Dedifferentiated amniotic fluid mesenchymal stem cell (primary cell): ENCODE measurements at regions not wholly inside any gene's neighbourhood (a gene's known extent, or its start where the extent isn't known, plus 50 kb on each side); places are given as distances from the start of the nearest gene placed in this dataset.

Experiments used
- DNase-seq: peaks from one replicate; pipeline ENCODE4 v3.0.0-alpha.2; 2016; ENCODE audit errors: extremely low spot score

DNA sequence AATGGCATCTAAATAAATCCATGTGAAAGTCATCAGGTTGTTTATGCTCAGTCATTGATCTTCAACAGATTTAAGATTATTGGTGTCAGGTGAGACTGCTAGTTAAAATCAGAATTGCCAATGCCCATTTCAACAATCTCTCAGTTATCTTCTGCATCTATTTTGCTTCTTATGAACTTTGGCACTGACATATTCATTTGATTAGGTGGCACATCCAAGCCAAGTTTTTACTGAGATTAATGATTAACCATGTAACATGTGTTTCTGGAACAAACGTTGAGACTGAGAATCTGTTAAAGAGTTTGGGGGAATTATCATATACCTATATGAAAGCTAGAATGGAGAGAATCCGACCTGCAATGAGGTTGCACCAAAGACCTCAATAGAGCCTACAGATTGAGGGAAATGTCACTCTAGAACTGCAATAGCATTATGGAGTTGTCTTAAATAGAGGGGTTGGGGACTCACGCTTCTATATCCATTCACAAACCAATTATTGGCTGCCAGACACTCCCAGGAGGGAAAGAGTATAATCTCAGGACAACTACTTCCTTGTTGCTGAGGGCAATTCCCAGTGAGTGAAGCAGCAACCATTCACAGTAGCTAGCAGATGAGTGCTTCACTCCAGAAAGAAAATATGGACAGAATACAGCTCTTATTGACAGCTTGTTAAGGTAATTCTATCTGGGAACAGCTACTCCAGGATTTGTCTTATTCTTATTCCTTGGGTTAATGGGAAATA lies 891.3 kb downstream of the SQOR start:
- DNase-seq, result no peak

DNA sequence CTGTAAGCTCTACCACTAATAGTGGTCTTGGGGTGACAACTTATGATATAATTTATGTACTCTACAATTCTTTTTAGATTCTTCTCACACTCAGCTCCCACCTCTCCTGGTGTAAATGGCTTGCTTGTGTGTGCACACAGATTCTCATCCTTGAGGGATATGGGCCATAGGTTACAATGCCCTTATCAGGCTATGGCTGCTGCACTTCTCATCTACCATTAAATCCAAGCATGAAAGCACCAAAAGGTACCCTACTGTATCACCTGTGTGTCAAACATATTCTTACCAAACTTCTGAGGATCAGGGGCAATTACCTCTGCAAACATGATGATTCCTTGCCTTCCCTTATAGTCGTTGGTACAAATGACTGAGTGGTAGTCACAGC lies 891.9 kb downstream of the SQOR start:
- DNase-seq, result no peak

DNA sequence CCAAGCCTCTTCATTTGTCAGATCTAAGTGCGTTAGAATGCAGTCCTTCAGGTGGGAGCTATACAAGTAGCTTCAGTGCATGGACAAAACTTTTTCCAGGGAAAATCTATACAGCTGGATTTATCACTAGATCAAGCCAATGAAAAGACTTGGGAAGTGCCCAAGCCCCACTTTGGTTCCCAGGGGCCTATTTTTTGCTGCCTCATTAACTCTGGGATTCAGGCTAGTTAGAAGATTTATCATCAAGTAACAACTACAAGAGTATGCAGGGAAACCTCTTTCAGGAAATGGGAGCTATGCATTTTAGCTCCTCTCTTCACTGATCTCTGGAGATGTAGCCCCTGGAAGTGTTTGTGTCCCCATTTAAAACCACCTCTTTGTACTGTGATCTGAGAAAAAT lies 908.8 kb downstream of the SQOR start:
- DNase-seq, result no peak

DNA sequence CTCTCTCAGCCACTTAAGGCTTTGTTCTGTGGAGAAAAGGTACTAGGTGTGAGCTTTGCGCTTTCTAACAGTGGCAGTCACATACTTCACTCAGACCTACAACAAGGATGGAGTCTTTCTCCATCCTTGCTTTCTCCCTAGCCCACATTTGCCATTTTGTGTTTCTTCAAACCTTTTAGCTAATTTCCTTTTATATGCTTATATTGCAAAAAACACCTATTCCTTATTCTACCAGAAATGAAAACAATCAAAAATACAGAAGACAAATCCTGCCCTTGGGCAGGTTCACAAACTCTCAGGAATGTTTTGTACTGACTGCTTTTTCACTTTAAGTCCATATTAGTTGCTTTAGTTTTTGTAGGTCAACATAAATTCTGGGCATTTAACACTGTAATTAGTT lies 914.2 kb downstream of the SQOR start:
- DNase-seq, result no peak

DNA sequence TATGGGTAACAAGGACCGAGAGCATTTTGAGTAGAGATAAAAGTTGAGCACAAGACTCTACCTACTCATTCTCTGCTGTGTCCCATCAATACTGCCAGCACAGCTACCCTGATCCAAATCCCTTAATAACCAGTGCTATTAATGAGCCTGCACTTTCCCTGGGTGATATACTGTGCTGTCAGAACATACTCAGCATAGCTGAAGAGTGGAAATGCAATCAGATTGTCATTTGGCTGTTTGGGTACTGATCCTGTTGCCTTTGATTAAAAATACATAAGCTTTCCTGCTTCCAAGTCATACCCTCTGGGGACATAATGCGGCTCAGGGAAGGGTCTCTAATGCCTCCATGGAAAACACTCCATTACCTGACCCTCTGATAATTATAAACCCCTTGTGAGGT lies 917.5 kb downstream of the SQOR start:
- DNase-seq, result no peak

DNA sequence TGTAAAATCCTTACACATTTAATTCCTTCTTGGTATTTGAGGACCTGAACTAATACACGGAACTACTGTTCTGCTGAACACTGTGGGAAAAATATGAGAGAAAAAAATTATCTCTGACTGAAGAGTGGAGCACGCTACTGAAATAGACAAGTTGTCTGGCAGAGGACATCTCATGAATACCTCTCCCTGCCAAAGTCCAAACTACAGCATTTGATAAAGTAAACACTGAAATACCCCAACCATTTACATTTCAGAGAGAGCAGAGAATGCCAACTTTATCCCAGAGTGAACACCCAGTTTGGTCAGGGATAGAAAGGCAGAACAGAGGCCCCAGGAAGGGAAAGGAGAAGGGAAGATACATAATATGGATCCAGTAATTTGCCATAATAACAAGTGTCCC lies 920.7 kb downstream of the SQOR start:
- no peak for DNase-seq

DNA sequence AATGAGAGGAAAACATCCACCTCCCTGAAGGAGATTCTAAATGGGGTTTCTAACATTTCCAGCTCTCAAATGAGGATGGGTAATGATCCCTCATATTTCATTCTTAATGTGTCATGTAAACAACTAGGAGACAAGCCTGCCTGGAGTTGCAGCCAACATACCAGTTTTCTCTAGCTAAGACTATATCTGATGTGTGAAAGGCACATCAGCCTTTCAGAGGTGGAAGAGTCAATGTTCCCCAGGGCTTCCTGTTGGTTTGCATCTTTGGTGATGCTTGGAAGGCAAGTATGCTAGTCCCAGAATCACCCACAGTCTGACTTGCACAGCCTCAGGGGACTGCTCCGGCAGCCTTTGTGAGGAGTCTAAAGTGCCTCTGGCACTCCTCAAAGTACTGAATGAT lies 921.2 kb downstream of the SQOR start:
- DNase-seq, result no peak

DNA sequence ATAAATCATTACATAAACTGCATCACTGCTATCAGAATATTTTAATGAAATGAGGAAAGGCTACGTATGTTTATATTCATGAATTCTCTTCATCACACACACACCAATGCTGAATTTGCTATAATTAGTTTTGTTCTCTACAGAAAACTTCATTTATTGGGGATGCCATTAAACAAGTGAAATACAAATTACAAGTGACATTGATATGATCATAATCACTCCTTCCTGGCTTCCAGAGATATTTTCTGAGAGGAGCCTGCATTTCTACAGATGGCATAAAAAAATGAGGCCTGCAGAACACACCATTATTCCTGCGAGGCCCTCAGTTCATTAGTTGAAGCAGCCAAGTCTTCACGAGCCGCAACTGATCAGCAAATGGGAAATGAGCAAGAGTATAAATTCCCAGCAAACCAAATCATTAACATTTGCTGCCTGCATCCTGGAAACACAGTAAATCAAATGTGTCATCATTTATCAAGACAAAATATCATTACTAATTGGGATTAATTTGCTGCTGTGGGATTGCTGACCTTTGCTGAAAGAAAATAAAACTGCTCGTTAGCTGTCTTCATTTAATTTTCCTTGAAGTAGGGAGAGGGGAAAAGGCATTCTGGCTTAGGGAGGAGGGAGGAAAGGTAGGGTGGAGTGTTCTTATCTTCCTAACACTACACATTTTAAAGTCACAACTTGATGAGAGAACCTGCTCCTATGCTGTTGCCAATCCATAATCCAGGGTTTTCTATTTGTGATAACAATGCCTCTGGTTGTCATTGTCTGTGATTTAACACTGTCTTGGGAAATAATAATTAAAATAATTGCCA lies 921.9 kb downstream of the SQOR start:
- no peak for DNase-seq

DNA sequence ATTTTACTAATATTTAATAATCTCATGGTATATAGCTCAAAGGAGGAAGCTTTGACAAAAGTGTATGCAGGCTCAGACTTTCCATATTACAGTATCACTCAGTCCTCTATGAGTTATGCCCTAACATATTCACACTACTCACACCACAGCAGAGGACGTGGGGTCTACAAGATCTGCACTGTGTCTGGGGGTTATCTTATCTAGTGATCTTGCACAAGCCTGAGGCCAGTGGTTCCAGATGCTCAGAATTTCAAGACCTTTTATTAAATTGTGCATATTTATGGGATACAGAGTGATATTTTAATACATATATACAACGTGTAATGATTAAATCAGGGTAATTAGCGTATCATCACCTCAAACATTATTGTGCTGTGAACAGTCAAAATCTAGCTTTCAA lies 933.1 kb downstream of the SQOR start:
- no peak for DNase-seq

DNA sequence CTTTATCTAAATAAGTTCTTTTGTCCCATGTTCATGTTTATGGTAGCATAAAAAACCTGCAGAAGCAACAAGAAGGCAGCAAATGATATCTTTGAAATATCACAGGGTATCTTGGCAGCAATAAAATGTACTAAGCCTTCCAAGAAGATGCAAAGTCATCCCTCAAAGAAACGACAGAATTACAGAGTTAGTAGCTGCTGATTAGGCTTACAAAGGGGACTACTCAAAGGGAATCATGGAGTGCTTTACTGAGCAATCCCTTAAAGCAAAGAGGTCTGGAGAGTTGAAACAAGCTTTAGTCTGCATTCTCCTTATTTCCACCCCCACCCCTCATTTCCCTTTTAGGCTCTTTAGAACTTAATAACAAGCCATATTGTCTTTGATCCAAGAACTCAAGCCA lies 935.0 kb downstream of the SQOR start:
- DNase-seq, result no peak

DNA sequence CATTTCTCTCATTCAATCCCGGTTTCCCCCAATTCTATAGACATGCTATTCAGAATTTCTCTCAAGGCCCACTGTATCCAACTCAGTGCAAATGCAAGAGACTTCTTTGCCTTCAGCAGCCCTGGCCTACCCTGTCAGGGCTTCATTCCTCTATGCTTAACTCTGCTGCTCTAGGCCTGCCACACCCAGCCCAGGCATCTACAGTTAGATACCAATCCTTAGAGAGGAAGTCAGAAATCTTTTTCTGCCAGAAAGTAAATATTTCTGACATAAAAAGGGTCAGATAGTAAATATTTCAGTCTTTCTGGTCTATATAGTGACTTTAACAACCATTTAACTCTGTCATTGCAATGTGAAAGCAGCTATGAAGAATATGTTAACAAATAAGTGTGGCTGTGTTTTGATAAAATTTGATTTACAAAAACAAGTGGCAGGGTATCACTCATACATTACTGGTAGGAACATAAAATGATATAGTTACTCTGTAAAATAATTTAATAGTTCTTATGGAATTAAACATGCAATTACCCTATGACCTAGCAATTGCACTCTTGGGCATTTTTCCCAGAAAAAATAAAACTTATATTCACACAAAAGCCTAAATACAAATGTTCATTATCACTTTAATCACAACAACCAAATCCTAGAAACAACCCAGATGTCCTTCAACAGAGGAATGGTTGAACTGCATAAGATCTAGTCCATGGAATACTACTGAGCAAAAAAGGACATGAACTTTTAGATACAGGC lies 942.0 kb downstream of the SQOR start:
- peak; percentile 28 for DNase-seq

DNA sequence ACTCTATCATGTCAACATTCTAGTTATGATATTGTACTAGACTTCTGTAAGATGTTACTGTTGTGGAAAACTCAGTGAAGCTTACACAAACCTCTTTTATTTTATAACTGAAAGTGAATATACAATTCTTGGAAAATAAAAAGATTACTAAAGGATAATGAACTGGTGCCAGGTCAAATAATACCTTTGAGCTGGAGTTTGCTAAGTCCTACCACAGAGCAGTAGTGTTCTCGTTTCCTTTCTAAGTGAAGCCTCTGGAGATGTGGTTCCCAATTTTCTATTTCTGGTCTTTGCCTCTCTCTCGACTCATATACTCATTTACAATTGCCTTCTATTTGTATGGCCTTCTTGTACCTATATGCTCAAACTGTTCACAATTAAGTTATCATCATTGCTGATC lies 942.9 kb downstream of the SQOR start:
- no peak for DNase-seq

DNA sequence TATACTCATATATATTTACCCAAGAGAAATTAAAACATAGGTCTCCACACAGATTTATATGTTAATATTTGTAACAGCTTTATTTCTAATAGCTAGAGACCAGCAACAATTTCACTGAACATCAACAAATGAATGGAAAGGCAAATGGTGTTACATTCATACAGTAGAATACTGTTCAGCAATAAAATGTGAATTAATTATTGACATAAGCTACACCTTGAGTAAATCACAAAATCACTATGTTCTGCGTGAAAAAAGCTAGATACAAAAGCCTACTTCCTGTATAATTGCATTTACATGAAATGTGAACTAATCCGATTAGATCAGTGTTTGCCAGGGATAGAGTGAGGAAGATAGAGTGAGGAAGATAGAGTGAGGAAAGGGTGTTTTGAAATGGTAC lies 945.7 kb downstream of the SQOR start:
- no peak for DNase-seq

DNA sequence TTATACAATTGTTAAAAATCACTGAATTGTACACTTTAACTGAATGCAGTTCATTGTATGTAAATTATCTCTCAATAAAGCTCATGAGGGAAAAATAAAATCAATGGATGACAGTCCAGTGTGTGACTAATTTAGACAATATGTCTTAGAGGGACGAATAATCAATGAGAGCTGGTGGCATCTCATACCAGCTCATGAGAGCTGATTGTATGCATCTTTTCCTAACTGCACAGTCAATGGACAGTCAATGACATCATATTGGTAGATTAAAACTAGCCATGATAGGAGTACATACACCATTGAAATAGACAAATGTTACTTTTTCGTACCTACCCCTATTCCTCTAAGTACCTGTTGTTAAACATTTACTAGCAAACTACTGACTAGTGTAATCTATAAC lies 946.1 kb downstream of the SQOR start:
- DNase-seq, result no peak

DNA sequence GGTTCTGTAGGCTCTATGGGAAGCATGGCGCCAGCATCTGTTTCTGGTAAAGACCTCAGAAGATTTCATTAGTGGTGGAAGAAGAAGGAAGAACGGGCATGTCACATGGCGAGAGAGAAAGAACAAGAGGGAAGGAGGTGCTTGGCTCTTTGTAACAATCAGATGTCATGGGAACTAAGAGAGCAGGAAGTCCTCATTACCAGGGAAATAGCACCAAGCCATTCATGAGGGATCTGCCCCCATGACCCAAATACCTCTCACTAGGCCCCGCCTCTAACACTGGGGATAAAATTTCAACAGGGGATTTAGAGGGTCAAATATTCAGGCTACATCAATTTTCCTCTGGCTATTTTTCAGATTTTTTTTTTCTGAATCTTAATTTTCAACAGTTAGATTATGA lies 954.3 kb downstream of the SQOR start:
- no peak for DNase-seq

DNA sequence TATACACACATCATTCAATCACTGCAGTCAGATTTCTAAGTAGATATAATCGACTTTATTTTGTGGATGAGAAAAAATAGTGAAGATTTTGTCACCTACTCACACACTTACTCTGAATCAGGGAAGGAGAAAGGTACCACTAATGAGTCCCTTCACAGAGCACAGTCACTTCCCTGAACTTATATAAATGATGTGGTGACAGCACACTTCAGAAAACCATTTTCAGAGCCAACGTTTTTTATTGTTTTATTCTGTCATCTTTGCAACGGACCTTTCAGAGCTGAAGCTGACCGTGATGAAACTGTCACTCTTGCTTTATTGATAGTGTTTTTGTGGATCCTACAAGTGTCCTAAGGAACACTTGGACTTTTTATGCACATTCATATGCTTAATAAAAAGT lies 956.6 kb downstream of the SQOR start:
- no peak for DNase-seq

DNA sequence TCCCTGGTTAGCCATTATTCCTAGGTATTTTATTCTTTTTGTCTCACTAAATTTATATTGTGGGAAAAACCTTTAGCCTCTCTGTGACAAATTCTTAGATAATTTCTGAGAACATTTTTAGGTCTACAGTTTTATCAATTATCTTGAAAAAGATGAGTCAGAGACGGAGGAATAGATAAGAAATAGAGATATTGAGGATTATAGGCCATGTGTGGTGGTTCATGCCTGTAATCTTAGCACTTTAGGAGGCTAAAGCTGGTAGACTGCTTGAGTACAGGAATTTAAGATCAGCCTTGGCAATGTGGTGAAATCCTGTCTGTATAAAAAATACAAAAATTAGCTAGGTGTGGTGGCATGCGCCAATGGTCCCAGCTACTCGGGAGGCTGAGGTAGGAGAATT lies 960.2 kb downstream of the SQOR start:
- no peak for DNase-seq

DNA sequence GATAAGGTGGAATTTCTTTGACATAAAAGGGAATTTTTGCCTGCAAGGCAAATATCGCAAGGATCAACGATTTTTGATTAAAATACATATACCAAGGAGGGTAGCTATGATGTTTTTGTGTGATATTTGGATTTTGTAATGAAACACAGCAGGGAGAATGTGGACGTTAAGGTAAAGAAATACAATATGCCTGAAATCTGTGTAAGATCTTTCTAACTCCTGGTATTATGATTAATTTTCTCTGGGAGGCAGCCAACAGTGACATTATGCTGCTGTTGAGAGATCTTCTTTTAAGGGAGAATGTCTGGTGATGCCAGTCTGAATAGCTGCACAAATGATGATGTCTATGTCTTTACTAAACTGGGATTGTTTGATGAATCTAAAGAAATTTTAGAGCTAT lies 972.2 kb downstream of the SQOR start:
- no peak for DNase-seq

DNA sequence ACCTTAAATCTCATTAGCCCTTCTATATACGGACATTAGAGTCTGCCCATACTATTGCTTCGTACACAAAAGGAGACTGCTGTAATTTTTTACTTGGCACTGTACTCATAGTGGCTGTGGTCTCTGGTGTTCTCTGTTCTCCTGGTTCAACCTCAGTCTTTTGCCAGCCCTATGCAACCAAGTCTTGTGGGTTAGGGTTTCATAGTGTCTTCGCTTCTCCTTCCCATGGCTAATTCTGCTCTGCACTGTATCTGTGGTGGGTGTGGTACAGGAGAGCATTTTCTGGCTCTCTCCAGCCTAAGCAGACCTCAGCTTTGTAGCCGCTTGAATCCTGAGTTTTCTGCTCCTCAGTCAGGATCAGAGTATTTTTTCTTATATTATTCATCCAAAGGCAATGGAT lies 981.2 kb downstream of the SQOR start:
- DNase-seq, result no peak

DNA sequence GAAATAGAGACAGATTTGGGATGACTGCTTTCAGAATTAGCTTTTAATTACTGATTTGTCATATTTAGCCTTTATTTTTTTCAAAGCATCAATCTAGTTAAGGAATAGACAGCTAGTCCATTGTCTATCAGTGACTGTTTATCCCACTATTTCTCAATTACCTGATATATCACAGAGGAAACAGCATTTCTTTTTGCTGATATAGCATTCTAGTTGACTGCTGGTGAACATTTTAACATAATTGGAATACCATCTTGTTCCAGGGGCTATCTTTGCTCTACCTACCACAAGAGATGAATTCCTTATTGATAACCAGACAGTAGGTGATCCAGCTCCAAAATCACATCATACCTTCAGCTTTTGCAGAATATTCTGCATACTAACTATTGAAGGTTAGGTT lies 982.7 kb downstream of the SQOR start:
- no peak for DNase-seq

DNA sequence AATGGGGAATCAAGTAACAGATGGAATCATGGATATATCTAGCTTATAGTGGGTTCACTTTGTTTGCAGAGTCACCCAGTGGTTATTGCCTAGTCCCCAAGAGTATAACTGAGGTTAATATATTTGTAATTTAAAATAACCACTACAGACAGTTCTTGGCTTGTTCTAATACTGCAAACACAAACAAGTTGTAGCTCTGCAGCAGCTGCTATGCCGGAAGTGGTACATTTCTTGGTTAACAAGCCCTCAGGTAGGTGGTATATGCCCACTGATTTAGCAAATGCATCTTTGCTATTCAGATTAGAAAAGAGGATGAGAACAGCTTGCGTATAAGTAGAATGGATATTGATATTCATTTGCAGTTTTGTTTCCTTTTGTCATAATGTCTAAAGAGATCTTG lies 984.2 kb downstream of the SQOR start:
- no peak for DNase-seq

DNA sequence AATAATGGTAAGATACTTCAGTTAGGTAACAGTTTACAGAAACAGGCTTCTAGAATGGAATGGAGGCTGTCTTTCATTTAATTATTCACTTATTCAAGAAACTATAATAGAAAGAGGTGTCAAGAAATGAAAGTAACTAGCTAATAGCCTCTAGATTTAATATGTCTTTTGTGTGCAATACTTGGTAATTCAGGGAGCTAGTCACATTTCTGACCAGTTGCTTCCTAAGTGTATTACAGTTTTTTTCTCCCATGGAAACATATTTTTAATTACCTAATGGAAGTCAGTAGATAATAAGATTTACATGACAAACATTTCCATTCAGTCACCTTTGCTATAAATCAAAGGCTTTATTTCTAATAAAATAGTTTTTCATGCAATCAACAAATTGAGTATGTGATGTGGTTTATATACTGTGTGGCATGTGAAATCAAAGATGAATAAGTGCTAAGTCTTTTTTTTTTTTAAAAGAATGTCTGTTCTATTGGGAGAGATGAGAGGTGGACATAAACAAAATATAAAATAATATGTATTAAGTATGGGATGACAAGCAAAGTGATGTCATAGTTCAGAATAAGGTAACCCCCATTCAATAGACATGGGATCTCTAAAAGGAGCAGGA lies 985.7 kb downstream of the SQOR start:
- DNase-seq, result no peak
